HepG2 (cell line): ENCODE measurements at regions not wholly inside any gene's neighbourhood (a gene's known extent, or its start where the extent isn't known, plus 50 kb on each side); places are given as distances from the start of the nearest gene placed in this dataset.

Source experiments
- ATAC-seq: fragments of 200-7000 bp; cut with Tn5 transposase; 3 replicates; pipeline ENCODE4 v1.9.1; 2020; ENCODE audit warnings: mild to moderate bottlenecking, moderate library complexity
- BruUV-seq: library from RNA; stranded (reverse); fragments of 400-500 nt; replicated peaks from 2 replicates; lab custom pipeline; 2021; lab: Mats Ljungman, UMichigan
- CTCF ChIA-PET: fragments of 300-600 bp; formaldehyde crosslinking; extraction: SDS; loops from one replicate; lab custom pipeline; 2021; ENCODE audit warnings: low total read pairs, inconsistent platforms, low intra/inter-chr PET ratio; lab: Yijun Ruan, JAX
- POLR2A ChIA-PET: fragments of 350-600 bp; sonication (Branson Sonifier 250); formaldehyde crosslinking; loops from one replicate; lab custom pipeline; 2020; ENCODE audit warnings: antibody characterized with exemption, inconsistent platforms; lab: Yijun Ruan, JAX
- DNase-seq: peaks from one replicate; pipeline ENCODE4 v3.0.0-alpha.2; 2015; ENCODE audit warnings: low spot score
- FAIRE-seq: peaks from 3 replicates; lab custom pipeline; 2011; peaks lifted over from hg19 to GRCh38; lab: Jason Lieb, UNC
- H2AFZ ChIP-seq: one replicate; pipeline ENCODE4 v1.6.1; 2011; ENCODE audit warnings: low read length, inconsistent platforms
- H3K27ac ChIP-seq: fragments of 300-600 bp; 3 replicates; pipeline ENCODE4 v1.8.0; 2011; ENCODE audit warnings: mixed run types, mild to moderate bottlenecking, mixed read lengths, low read length, inconsistent platforms; ENCODE audit not compliant: insufficient read depth; ENCODE audit errors: extremely low read length
- H3K27me3 ChIP-seq, 2 experiments: fragments of 200-600 bp in 1 of 2; 2 replicates in 1 of 2; 3 replicates in 1 of 2; pipeline versions ENCODE4 v1.6.0 to v1.8.0; 2011; ENCODE audit warnings: low read length in 2 of 2, mild to moderate bottlenecking in 2 of 2, moderate library complexity in 2 of 2, inconsistent platforms in 1 of 2; ENCODE audit not compliant: insufficient read depth in 2 of 2, control insufficient read depth in 1 of 2
- H3K36me3 ChIP-seq, 2 experiments: fragments of 200-600 bp in 1 of 2; replicated peaks in 1 of 2; 2 replicates in 1 of 2; 3 replicates in 1 of 2; pipeline versions ENCODE4 v1.5.1 to v1.8.0; 2011; ENCODE audit warnings: low read length in 2 of 2, inconsistent platforms in 1 of 2; ENCODE audit not compliant: insufficient read depth in 2 of 2, control insufficient read depth in 1 of 2
- H3K4me1 ChIP-seq: 2 replicates; pipeline ENCODE4 v1.5.1; 2012; ENCODE audit warnings: low read length, inconsistent platforms; ENCODE audit not compliant: insufficient read depth
- H3K4me2 ChIP-seq: 2 replicates; pipeline ENCODE4 v1.6.0; 2011; ENCODE audit warnings: low read depth, low read length, inconsistent platforms
- H3K4me3 ChIP-seq, 3 experiments: fragments of 200-600 bp in 1 of 3; sonication (generic), shearing (Covaris generic) in 1 of 3; replicated peaks in 1 of 3; 2 replicates each; pipeline ENCODE4 v1.5.1; 2011 to 2016; ENCODE audit warnings: low read length in 3 of 3, inconsistent platforms in 2 of 3, low read depth in 2 of 3, mild to moderate bottlenecking in 2 of 3, control low read depth in 1 of 3, mixed read lengths in 1 of 3; ENCODE audit not compliant: insufficient read depth in 1 of 3
- H3K79me2 ChIP-seq: one replicate; pipeline ENCODE4 v1.6.1; 2011; ENCODE audit warnings: low read length, inconsistent platforms; ENCODE audit not compliant: insufficient read depth
- H3K9ac ChIP-seq: 2 replicates; pipeline ENCODE4 v1.6.0; 2011; ENCODE audit warnings: mild to moderate bottlenecking, low read depth, low read length, inconsistent platforms; ENCODE audit not compliant: insufficient read depth
- H3K9me3 ChIP-seq: 2 replicates; pipeline ENCODE4 v1.5.1; 2012; ENCODE audit warnings: mild to moderate bottlenecking, low read length
- H4K20me1 ChIP-seq: 2 replicates; pipeline ENCODE4 v1.6.0; 2011; ENCODE audit warnings: inconsistent platforms, mild to moderate bottlenecking, low read length, moderate library complexity; ENCODE audit not compliant: insufficient read depth
- ERF ChIP-seq: IDR thresholded peaks from 2 replicates; pipeline ENCODE4 v1.6.1; 2018; ENCODE audit warnings: missing biosample characterization, missing genetic modification reagents
- NFE2L1 ChIP-seq: sonication (generic); formaldehyde crosslinking; IDR thresholded peaks from 2 replicates; pipeline ENCODE4 v1.4.0; 2020; ENCODE audit warnings: missing genetic modification reagents, mild to moderate bottlenecking, borderline replicate concordance
- NFIC ChIP-seq: IDR thresholded peaks from 2 replicates; pipeline ENCODE4 v1.6.1; 2012; ENCODE audit warnings: mild to moderate bottlenecking, low read length, inconsistent platforms
- PAF1 ChIP-seq: IDR thresholded peaks from 2 replicates; pipeline ENCODE4 v1.6.1; 2016; ENCODE audit warnings: missing genetic modification reagents, missing compliant biosample characterization
- REPIN1 ChIP-seq: sonication (generic); formaldehyde crosslinking; IDR thresholded peaks from 2 replicates; pipeline ENCODE4 v1.8.0; 2022; ENCODE audit warnings: missing genetic modification reagents, low read depth, mild to moderate bottlenecking, borderline replicate concordance
- SMARCE1 ChIP-seq: fragments of 450-650 bp; IDR thresholded peaks from 2 replicates; pipeline ENCODE4 v1.6.1; 2017; ENCODE audit warnings: borderline replicate concordance
- ZFP37 ChIP-seq: sonication (generic); formaldehyde crosslinking; IDR thresholded peaks from 2 replicates; pipeline ENCODE4 v1.4.0; 2020; ENCODE audit warnings: missing genetic modification reagents, borderline replicate concordance
- ZIK1 ChIP-seq: sonication (generic); formaldehyde crosslinking; IDR thresholded peaks from 2 replicates; pipeline ENCODE4 v1.5.0; 2020; ENCODE audit warnings: mild to moderate bottlenecking, low read depth, missing genetic modification reagents, borderline replicate concordance
- ZNF251 ChIP-seq: sonication (generic); formaldehyde crosslinking; IDR thresholded peaks from 2 replicates; pipeline ENCODE4 v1.9.0; 2021; ENCODE audit warnings: mild to moderate bottlenecking, missing genetic modification reagents
- ZNF567 ChIP-seq: sonication (generic); formaldehyde crosslinking; IDR thresholded peaks from 2 replicates; pipeline ENCODE4 v1.8.1; 2023; ENCODE audit warnings: mild to moderate bottlenecking, missing genetic modification reagents, borderline replicate concordance
- WGBS: methylation state at CpG from one replicate; pipeline ENCODE4 v1.1.6; 2017; ENCODE audit warnings: low lambda C conversion rate; 5-methylcytosine and 5-hydroxymethylcytosine counted together
- in situ Hi-C: cut with HindIII; loops from 2 replicates; pipeline ENCODE4 v1.10.0; 2017; ENCODE audit warnings: low pct_unique_long_range_greater_than_20kb; ENCODE audit not compliant: extremely low pct_ligation_motif_present
- intact Hi-C: fragments of 100-400 bp; cut with micrococcal nuclease; formaldehyde crosslinking; loops from one replicate; pipeline ENCODE4 v1.10.0; 2022; ENCODE audit not compliant: unreplicated experiment
- TF ChIP-seq, protein P1 (sequence below): sonication (generic); formaldehyde crosslinking; conservative IDR thresholded peaks from 2 replicates; pipeline ENCODE4 v1.4.0; 2020; ENCODE audit warnings: missing genetic modification reagents
- TF ChIP-seq, protein P2 (sequence below): sonication (generic); formaldehyde crosslinking; IDR thresholded peaks from 2 replicates; pipeline ENCODE4 v1.4.0; 2020; ENCODE audit warnings: mild to moderate bottlenecking, missing genetic modification reagents, borderline replicate concordance
- TF ChIP-seq, protein P3 (sequence below): sonication (generic); formaldehyde crosslinking; conservative IDR thresholded peaks from 2 replicates; pipeline ENCODE4 v1.8.0; 2022; ENCODE audit warnings: low read depth, missing genetic modification reagents
- TF ChIP-seq, protein P4 (sequence below): sonication (generic); formaldehyde crosslinking; IDR thresholded peaks from 2 replicates; pipeline ENCODE4 v1.4.0; 2020; ENCODE audit warnings: missing genetic modification reagents

DNA sequence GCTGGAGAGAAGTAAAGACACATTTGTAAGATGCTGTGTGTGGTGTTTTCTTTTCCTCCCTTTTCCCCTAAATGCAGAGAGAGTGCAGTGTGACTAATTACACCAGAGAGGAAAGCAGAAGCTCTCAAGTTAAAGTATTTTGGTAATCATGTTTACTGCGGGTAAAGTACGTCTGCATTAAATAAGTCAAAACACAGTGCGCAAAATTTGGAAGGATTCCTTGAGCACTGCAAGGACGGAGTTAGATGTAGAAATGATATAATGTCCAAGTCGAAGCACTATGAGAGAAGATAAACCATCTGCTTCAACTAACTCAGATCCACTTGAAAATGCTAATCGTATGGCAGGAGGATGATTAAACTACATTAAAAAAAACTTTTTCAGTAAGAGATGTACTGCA is 766.5 kb downstream of the RNF144A start:
- WGBS: 59% methylated on average over 6 of the region's 6 CpGs
- no peaks in the 10 kb centered on the region for H3K9me3 ChIP-seq
- FAIRE-seq (no peak), ATAC-seq (no peak), DNase-seq (no peak)
- no peak overlapping the region for H3K4me3 ChIP-seq
- H3K36me3 ChIP-seq: no peaks in the 10 kb centered on the region
- H2AFZ ChIP-seq: no peak overlapping the region
- TF ChIP-seq ZIK1 (CRISPR knock-in tag) (no peak), REPIN1 (CRISPR knock-in tag) (no peak), NFIC (no peak), SMARCE1 (no peak), ZNF567 (CRISPR knock-in tag) (no peak), NFE2L1 (CRISPR knock-in tag) (no peak), ZNF251 (no peak), ZFP37 (CRISPR knock-in tag) (no peak), ERF (CRISPR knock-in tag) (no peak), PAF1 (CRISPR knock-in tag) (no peak)
- TF ChIP-seq, protein P1, sequence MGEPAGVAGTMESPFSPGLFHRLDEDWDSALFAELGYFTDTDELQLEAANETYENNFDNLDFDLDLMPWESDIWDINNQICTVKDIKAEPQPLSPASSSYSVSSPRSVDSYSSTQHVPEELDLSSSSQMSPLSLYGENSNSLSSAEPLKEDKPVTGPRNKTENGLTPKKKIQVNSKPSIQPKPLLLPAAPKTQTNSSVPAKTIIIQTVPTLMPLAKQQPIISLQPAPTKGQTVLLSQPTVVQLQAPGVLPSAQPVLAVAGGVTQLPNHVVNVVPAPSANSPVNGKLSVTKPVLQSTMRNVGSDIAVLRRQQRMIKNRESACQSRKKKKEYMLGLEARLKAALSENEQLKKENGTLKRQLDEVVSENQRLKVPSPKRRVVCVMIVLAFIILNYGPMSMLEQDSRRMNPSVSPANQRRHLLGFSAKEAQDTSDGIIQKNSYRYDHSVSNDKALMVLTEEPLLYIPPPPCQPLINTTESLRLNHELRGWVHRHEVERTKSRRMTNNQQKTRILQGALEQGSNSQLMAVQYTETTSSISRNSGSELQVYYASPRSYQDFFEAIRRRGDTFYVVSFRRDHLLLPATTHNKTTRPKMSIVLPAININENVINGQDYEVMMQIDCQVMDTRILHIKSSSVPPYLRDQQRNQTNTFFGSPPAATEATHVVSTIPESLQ: no peak
- TF ChIP-seq, protein P2, sequence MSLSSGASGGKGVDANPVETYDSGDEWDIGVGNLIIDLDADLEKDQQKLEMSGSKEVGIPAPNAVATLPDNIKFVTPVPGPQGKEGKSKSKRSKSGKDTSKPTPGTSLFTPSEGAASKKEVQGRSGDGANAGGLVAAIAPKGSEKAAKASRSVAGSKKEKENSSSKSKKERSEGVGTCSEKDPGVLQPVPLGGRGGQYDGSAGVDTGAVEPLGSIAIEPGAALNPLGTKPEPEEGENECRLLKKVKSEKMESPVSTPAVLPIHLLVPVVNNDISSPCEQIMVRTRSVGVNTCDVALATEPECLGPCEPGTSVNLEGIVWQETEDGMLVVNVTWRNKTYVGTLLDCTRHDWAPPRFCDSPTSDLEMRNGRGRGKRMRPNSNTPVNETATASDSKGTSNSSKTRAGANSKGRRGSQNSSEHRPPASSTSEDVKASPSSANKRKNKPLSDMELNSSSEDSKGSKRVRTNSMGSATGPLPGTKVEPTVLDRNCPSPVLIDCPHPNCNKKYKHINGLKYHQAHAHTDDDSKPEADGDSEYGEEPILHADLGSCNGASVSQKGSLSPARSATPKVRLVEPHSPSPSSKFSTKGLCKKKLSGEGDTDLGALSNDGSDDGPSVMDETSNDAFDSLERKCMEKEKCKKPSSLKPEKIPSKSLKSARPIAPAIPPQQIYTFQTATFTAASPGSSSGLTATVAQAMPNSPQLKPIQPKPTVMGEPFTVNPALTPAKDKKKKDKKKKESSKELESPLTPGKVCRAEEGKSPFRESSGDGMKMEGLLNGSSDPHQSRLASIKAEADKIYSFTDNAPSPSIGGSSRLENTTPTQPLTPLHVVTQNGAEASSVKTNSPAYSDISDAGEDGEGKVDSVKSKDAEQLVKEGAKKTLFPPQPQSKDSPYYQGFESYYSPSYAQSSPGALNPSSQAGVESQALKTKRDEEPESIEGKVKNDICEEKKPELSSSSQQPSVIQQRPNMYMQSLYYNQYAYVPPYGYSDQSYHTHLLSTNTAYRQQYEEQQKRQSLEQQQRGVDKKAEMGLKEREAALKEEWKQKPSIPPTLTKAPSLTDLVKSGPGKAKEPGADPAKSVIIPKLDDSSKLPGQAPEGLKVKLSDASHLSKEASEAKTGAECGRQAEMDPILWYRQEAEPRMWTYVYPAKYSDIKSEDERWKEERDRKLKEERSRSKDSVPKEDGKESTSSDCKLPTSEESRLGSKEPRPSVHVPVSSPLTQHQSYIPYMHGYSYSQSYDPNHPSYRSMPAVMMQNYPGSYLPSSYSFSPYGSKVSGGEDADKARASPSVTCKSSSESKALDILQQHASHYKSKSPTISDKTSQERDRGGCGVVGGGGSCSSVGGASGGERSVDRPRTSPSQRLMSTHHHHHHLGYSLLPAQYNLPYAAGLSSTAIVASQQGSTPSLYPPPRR (CRISPR knock-in tag): no peak
- TF ChIP-seq, protein P3, sequence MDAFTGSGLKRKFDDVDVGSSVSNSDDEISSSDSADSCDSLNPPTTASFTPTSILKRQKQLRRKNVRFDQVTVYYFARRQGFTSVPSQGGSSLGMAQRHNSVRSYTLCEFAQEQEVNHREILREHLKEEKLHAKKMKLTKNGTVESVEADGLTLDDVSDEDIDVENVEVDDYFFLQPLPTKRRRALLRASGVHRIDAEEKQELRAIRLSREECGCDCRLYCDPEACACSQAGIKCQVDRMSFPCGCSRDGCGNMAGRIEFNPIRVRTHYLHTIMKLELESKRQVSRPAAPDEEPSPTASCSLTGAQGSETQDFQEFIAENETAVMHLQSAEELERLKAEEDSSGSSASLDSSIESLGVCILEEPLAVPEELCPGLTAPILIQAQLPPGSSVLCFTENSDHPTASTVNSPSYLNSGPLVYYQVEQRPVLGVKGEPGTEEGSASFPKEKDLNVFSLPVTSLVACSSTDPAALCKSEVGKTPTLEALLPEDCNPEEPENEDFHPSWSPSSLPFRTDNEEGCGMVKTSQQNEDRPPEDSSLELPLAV: no peak
- TF ChIP-seq, protein P4, sequence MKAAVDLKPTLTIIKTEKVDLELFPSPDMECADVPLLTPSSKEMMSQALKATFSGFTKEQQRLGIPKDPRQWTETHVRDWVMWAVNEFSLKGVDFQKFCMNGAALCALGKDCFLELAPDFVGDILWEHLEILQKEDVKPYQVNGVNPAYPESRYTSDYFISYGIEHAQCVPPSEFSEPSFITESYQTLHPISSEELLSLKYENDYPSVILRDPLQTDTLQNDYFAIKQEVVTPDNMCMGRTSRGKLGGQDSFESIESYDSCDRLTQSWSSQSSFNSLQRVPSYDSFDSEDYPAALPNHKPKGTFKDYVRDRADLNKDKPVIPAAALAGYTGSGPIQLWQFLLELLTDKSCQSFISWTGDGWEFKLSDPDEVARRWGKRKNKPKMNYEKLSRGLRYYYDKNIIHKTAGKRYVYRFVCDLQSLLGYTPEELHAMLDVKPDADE: no peak
- no peak overlapping the region for H3K4me2 ChIP-seq
- H3K27ac ChIP-seq: no peak overlapping the region
- BruUV-seq: no TSS peak
- H3K4me1 ChIP-seq: peaks cover 6% of the 10 kb centered on the region; the same call in 1 of the 2 replicates
- no peaks in the 10 kb centered on the region; a peak in 1 of 5 replicates for H3K27me3 ChIP-seq
- in situ Hi-C loops (no loop called here), intact Hi-C loops (no loop called here)
- no peaks in the 10 kb centered on the region for H4K20me1 ChIP-seq
- POLR2A ChIA-PET: no interaction called here
- CTCF ChIA-PET: no interaction called here
- no peaks in the 10 kb centered on the region for H3K79me2 ChIP-seq
- H3K9ac ChIP-seq: no peak overlapping the region
